Ascending aorta (tissue), 2 donors: ENCODE measurements at regions not wholly inside any gene's neighbourhood (a gene's known extent, or its start where the extent isn't known, plus 50 kb on each side); places are given as distances from the start of the nearest gene placed in this dataset.

Experiments used
- DNase-seq, 2 donors: peaks; one replicate each; pipeline ENCODE4 v3.0.0-alpha.2; 2019; ENCODE audit warnings: low spot score in 2 of 2
- H3K27ac ChIP-seq, 2 donors: fragments of 200-600 bp; sonication (generic); one replicate each; pipeline ENCODE4 v1.5.1; 2016 to 2017; ENCODE audit warnings: mild to moderate bottlenecking in 1 of 2
- H3K27me3 ChIP-seq: fragments of 200-600 bp; sonication (generic); one replicate; pipeline ENCODE4 v1.5.1; 2017
- H3K36me3 ChIP-seq, 2 donors: fragments of 200-600 bp; sonication (generic); one replicate each; pipeline ENCODE4 v1.5.1; 2016
- H3K4me1 ChIP-seq, 2 donors: fragments of 200-600 bp; sonication (generic); one replicate each; pipeline ENCODE4 v1.5.1; 2016 to 2017; ENCODE audit warnings: mild to moderate bottlenecking in 1 of 2
- H3K4me3 ChIP-seq, 2 donors: fragments of 200-600 bp; sonication (generic); one replicate each; pipeline ENCODE4 v1.5.1; 2016 to 2017; ENCODE audit warnings: mild to moderate bottlenecking in 1 of 2
- H3K9me3 ChIP-seq, 2 donors: fragments of 200-600 bp; sonication (generic); one replicate each; pipeline ENCODE4 v1.5.1; 2016
- intact Hi-C: fragments of 100-400 bp; cut with DNase I; formaldehyde crosslinking; loops from one replicate; pipeline ENCODE4 v1.15.1; 2023
- TF ChIP-seq, protein P1 (sequence below), 3 experiments: fragments of 200-600 bp in 2 of 3; fragments of 450-650 bp in 1 of 3; sonication (generic) in 2 of 3; IDR thresholded peaks; one replicate each; pipeline ENCODE4 v1.5.1; 2016 to 2019; ENCODE audit warnings: antibody characterized with exemption in 3 of 3, mild to moderate bottlenecking in 1 of 3, moderate library complexity in 1 of 3

GRCh38 chr12:126349383-126349782 is 1284.1 kb downstream of the AACS start:
- no peak for DNase-seq
- intact Hi-C loops = no loop called here
- no peaks in the 10 kb centered on the region for H3K9me3 ChIP-seq
- TF ChIP-seq, protein P1, sequence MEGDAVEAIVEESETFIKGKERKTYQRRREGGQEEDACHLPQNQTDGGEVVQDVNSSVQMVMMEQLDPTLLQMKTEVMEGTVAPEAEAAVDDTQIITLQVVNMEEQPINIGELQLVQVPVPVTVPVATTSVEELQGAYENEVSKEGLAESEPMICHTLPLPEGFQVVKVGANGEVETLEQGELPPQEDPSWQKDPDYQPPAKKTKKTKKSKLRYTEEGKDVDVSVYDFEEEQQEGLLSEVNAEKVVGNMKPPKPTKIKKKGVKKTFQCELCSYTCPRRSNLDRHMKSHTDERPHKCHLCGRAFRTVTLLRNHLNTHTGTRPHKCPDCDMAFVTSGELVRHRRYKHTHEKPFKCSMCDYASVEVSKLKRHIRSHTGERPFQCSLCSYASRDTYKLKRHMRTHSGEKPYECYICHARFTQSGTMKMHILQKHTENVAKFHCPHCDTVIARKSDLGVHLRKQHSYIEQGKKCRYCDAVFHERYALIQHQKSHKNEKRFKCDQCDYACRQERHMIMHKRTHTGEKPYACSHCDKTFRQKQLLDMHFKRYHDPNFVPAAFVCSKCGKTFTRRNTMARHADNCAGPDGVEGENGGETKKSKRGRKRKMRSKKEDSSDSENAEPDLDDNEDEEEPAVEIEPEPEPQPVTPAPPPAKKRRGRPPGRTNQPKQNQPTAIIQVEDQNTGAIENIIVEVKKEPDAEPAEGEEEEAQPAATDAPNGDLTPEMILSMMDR (IDR thresholded peaks at IDR 0.05) = no peak
- no peaks in the 10 kb centered on the region for H3K4me1 ChIP-seq
- no peaks in the 10 kb centered on the region for H3K27me3 ChIP-seq
- no peak overlapping the region for H3K4me3 ChIP-seq
- H3K27ac ChIP-seq = no peak overlapping the region
- no peaks in the 10 kb centered on the region for H3K36me3 ChIP-seq

DNA sequence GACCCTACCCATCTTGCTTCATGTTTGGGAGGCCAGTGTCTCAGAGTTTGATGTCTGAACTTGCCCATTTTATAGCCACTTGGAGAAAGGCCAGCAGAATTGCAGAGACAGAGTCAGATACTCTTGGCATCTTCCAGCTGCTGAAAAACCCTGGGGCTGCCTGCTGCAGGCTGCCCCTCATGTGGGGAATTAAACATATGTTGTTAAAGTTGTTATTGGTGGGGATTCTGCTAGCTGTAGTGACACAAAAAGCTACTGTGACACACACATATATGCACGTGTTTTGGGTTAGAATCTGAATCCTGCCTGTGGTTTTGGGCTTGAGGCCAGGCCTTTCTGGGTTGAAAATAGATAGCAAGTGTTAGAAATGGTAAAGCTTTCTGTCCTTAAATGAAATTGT is 1288.4 kb downstream of the AACS start:
- no peaks in the 10 kb centered on the region for H3K9me3 ChIP-seq
- TF ChIP-seq, protein P1 (IDR thresholded peaks at IDR 0.05) = no peak
- H3K36me3 ChIP-seq = no peaks in the 10 kb centered on the region
- H3K27me3 ChIP-seq = no peaks in the 10 kb centered on the region
- no peak overlapping the region for H3K4me3 ChIP-seq
- H3K27ac ChIP-seq = no peak overlapping the region
- no peak for DNase-seq
- no peaks in the 10 kb centered on the region for H3K4me1 ChIP-seq
- intact Hi-C loops = no loop called here

DNA sequence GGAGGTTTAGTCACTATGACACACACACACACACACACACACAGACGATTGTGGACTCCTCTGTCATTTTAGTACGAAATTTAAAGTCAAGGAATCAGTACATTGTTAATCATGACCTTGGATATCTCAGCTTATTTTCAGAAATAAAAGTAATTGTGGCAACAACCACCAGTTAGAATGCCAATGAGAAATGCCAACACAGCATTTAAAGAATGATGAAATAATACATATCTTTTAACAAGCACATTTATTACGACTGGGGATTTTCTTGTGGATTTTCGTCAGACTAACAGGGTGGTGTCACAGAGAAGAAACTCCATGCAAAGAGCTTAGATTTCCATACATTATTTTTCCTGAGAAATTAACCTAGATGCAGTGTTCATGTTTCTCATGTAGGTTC is 1289.4 kb downstream of the AACS start:
- Histone ChIP-seq H3K27ac (no peak overlapping the region), H3K36me3 (no peaks in the 10 kb centered on the region), H3K4me3 (no peak overlapping the region), H3K27me3 (no peaks in the 10 kb centered on the region), H3K4me1 (no peaks in the 10 kb centered on the region), H3K9me3 (no peaks in the 10 kb centered on the region)
- intact Hi-C loops = no loop called here
- TF ChIP-seq, protein P1 (IDR thresholded peaks at IDR 0.05) = no peak
- no peak for DNase-seq

DNA sequence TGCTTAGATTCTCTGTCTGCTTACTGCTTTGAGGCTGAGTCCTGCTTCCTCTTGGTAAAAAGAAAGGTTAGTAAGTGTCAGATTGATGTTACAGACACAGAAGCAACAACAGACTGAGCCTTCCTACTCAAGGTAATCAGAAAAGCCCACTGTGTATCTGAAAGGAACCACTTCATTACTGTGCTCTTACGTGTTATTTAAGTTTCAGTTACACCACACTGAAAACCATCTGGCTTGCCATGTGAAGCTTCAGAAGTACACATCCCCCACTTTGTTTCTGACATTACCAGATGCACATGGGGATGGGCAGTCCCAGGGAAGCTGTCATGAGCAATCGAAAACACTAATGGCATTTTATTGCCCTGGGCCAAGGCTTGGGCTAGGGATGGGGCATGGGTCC is 1290.1 kb downstream of the AACS start:
- no peaks in the 10 kb centered on the region for H3K36me3 ChIP-seq
- intact Hi-C loops = no loop called here
- H3K27ac ChIP-seq = no peak overlapping the region
- TF ChIP-seq, protein P1 (IDR thresholded peaks at IDR 0.05) = no peak
- H3K27me3 ChIP-seq = no peaks in the 10 kb centered on the region
- no peaks in the 10 kb centered on the region for H3K9me3 ChIP-seq
- no peak for DNase-seq
- H3K4me3 ChIP-seq = no peak overlapping the region
- H3K4me1 ChIP-seq = no peaks in the 10 kb centered on the region

- intact Hi-C loops = no loop called here
- H3K4me3 ChIP-seq = no peak overlapping the region
- DNase-seq = no peak
- H3K4me1 ChIP-seq = no peaks in the 10 kb centered on the region
- TF ChIP-seq, protein P1 (IDR thresholded peaks at IDR 0.05) = no peak
- no peaks in the 10 kb centered on the region for H3K9me3 ChIP-seq
- H3K27ac ChIP-seq = no peak overlapping the region
- H3K27me3 ChIP-seq = no peaks in the 10 kb centered on the region
- no peaks in the 10 kb centered on the region for H3K36me3 ChIP-seq
Measured at GRCh38 chr12:126358806-126359205, 1293.6 kb downstream of the AACS start.

DNA sequence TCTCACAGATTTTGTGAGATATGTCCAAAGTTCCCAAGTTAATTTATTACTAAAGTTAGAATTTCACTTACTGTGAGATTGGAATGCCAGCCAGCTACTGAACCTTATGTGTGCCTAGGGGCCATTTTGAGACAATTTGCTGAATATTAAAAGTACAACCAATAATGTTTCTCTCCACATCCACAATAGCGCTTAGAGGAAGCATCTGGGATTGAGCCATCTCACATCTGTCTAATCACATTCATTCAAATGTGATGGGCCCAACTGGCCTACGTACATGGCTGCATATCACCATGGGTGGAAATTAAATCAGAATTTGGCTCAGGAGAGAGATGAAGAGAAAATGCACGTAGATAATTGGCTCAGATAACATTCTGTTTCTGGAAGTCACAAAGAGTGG is 1294.0 kb downstream of the AACS start:
- DNase-seq = no peak
- no peak overlapping the region for H3K4me3 ChIP-seq
- no peaks in the 10 kb centered on the region for H3K9me3 ChIP-seq
- no peak overlapping the region for H3K27ac ChIP-seq
- no peaks in the 10 kb centered on the region for H3K4me1 ChIP-seq
- intact Hi-C loops = no loop called here
- H3K27me3 ChIP-seq = no peaks in the 10 kb centered on the region
- TF ChIP-seq, protein P1 (IDR thresholded peaks at IDR 0.05) = no peak
- no peaks in the 10 kb centered on the region for H3K36me3 ChIP-seq
